Lower leg skin (tissue), 3 donors: ENCODE measurements at regions not wholly inside any gene's neighbourhood (a gene's known extent, or its start where the extent isn't known, plus 50 kb on each side); places are given as distances from the start of the nearest gene placed in this dataset.

Experiments
- CTCF ChIP-seq, 3 donors: fragments of 450-650 bp; IDR thresholded peaks; one replicate each; pipeline ENCODE4 v1.5.1; 2016; ENCODE audit warnings: antibody characterized with exemption in 3 of 3, mild to moderate bottlenecking in 3 of 3, moderate library complexity in 2 of 3
- POLR2A ChIP-seq, 2 donors: fragments of 450-650 bp; IDR thresholded peaks; one replicate each; pipeline ENCODE4 v1.6.1; 2016 to 2017; ENCODE audit warnings: antibody characterized with exemption in 2 of 2, mild to moderate bottlenecking in 1 of 2, moderate library complexity in 1 of 2

GRCh38 chr4:134018846-134019245 is 182.7 kb downstream of the PABPC4L start:
- TF ChIP-seq CTCF (IDR thresholded peaks at IDR 0.05) (no peak), POLR2A (IDR thresholded peaks at IDR 0.05) (no peak)
